ENCODE measurements at regions not wholly inside any gene's neighbourhood (a gene's known extent, or its start where the extent isn't known, plus 50 kb on each side); places are given as distances from the start of the nearest gene placed in this dataset.
"Not testable (repeated sequence)": the region's sequence is repeated elsewhere in the genome, so short reads cannot be mapped to it uniquely, and the experiment has no call there.

GRCh38 chr2:136324966-136325365, 207.0 kb upstream of the CXCR4 start:
- no peak for DNase-seq (ENCODE audit: low spot score)

- no peak for DNase-seq (ENCODE audit: low spot score)
These were observed 206.0 kb upstream of the CXCR4 start for GRCh38 chr2:136323935-136324334.

DNA sequence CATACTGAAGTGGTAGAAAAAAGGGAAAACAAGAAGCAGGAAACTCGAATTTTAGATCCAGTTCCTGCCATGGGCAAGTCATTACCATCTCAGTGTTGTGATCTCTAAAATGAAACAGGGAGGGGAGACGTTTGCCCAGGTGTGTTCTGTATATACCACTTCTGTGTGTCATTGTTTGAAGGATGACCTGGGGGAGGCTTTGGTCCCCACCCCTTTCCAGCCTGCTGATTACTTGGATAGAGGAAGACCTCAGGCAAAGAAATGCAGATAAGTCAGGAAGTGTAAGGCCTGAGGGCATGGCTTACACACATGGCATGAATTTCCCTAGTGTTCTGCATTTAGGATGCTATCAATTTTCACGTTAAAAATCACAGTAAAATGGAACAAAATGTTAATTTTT, 205.2 kb upstream of the CXCR4 start:
- DNase-seq (ENCODE audit: low spot score) = no peak

DNA sequence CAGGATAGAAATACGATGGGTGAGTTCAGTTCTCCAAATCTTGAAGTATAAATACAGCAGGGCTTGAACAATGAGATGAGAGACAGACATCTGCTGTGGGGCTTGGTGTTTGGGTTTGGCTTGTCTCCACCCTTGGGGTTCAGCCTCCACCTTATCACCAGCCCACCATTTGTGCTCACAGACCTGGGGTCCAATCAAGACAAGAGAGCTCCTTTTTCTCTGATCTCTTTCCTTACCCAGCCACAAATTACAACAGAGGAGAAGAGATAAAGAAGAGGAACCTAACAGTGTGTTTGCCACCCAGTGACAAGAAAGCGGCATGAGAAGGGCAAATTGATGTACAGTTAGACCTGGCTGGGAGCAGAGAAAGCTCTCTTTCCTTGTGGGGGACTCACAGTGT, 204.5 kb upstream of the CXCR4 start:
- DNase-seq (ENCODE audit: low spot score) = no peak

GRCh38 chr2:136319651-136320050, 201.7 kb upstream of the CXCR4 start:
- DNase-seq (ENCODE audit: low spot score) = no peak

GRCh38 chr2:136319237-136319636, 201.3 kb upstream of the CXCR4 start:
- DNase-seq (ENCODE audit: low spot score) = no peak

DNA sequence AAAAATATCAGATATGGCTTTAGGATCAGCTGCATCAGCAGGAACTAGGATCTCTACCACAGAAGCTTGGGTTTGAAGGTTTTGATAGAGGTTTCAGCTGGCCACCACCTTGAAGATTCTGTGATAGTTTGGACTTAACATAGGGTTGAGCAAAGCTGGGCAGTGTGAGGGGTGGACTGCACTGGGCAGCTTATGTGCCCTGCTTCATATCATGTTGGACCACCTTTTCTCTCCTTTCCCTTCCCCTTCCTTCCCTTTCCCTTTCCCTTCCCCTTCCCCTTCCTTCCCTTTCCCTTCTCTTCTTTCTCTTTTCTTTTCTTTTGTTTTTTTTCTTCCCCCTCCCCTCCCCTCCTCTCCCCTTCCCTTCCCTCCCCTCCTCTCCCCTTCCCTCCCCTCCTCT, 196.3 kb upstream of the CXCR4 start:
- DNase-seq (ENCODE audit: low spot score) = no peak

DNA sequence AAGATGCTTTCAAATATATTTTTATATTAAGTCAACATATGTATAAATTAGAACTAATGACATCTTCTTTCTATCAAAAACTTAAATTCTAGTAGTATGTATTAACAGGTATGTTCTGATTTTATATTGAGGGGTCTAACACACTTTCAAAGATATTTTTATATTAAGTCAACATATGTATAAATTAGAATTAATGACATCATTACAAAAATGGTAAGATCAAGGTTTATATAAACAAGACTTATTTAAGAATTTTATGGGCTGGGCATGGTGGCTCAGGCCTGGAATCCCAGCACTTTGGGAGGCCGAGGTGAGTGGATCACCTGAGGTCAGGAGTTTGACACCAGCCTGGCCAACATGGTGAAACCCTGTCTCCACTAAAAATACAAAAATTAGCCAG, 194.6 kb upstream of the CXCR4 start:
- not testable (repeated sequence) for DNase-seq (ENCODE audit: low spot score)

- DNase-seq (ENCODE audit: low spot score) = no peak
These were observed 193.1 kb upstream of the CXCR4 start for GRCh38 chr2:136310797-136311603.

- DNase-seq (ENCODE audit: low spot score) = no peak
These were observed 192.1 kb upstream of the CXCR4 start for GRCh38 chr2:136310005-136310495.

DNA sequence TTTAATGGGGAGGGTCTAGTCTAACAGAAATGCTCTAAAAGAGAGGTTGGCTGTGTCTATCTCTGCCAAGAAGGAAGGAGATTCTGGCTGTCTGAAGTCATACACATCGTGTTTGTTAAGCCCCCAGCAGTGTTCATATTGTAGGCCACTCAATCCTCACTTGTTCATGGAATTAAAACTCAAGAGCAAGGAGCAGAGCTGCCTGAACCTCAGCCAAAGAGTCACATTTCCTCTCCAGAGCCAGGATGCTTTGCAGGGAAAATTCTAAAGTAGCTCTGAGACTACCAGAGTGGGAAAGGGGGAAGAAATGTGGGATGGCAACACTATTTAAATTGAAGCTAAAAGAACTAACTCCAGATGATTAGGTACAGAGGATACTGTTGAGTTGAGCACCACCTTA, 190.7 kb upstream of the CXCR4 start:
- no peak for DNase-seq (ENCODE audit: low spot score)

DNA sequence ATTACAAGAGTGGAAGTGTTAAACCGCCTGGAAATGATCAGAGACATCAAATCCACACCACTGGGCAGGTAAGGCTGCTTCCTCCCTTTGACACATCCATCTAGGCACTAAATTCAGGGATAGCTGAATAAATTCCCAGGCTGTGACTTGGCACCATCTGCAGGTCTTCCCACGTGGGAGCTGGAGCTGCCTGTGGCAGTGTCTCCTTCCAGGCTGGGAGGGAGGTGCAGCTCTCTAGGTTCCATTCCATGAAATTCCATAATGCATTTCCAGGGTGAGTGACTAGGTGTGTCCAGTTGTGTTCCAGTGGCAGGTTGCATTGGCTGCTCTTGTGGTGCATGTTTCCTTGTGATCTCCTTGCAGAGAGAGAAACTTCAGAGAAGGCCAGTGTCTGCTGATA, 188.9 kb upstream of the CXCR4 start:
- no peak for DNase-seq (ENCODE audit: low spot score)

DNA sequence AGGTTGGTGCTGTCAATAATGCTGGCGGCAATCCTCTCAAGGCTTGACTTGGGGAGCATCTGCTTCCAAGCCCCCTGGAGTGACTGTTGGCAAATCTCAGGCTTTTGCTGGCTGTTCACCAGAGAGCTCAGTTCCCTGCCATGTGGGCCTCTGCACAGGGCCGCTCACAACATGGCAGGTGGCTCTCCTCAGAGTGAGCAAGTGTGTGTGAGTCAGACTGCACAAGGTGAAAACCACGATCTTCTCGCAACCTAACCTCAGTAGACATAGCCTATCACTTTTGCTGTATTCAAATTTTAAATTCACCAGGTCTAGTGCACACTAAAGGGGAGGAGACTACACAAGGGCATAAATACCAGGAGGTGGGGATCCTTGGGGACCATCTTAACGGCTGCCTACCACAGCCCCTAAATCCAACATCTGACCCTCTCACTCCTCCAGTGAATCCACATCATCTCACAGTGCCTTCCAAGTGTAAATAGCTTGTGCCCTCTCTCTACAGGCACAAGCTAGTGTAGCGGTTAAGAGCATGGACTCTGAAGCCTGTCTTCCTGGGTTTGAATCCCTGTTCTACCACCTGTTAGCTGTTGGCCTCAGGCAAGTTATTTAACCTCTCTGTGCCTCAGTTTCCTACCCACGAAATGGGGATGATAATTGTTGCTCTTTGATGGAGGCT, 187.7 kb upstream of the CXCR4 start:
- DNase-seq (ENCODE audit: low spot score) = no peak

GRCh38 chr2:136301006-136301405, 183.1 kb upstream of the CXCR4 start:
- DNase-seq (ENCODE audit: low spot score) = no peak

GRCh38 chr2:136298631-136299030, 180.7 kb upstream of the CXCR4 start:
- no peak for DNase-seq (ENCODE audit: low spot score)

DNA sequence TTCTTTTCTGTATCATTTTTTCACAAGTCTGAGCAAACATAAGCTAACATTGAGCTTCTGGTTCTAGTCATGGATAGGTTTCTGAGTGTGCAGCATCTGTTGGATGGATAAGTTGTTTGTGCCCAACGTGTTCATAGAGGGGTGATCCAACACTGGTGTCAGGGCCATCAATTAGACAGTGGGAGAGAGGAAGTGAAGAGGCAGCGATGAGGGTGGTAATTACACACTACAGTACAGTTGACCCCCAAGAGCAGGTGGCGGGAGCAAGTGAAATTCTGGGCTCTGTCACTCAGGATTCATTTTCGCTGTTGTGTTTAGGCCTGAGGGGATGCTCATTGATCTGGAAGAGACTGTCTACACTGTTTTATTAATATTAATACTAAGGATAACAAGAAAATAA, 180.0 kb upstream of the CXCR4 start:
- no peak for DNase-seq (ENCODE audit: low spot score)

DNA sequence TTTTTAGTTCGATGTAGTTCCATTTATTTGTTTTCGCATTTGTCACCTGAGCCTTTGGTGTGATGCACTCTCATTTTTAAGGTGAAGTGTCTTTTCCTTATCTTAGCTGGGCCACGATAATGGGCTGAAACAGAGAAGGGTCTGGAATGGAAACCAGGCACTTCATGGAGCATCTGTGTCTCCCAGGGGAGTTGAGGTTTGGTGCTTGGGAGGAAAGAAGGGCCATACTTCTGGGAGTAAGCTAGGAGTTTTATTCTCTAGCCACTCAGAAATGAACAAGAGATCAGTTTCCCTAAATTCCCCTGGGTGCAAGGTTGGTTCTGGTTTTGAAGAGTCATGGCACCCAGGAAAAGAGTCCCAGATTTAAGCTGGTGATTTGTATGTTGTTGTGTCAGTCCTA, 179.4 kb upstream of the CXCR4 start:
- no peak for DNase-seq (ENCODE audit: low spot score)

- DNase-seq (ENCODE audit: low spot score) = no peak
These were observed 177.2 kb upstream of the CXCR4 start for GRCh38 chr2:136295168-136295567.

DNA sequence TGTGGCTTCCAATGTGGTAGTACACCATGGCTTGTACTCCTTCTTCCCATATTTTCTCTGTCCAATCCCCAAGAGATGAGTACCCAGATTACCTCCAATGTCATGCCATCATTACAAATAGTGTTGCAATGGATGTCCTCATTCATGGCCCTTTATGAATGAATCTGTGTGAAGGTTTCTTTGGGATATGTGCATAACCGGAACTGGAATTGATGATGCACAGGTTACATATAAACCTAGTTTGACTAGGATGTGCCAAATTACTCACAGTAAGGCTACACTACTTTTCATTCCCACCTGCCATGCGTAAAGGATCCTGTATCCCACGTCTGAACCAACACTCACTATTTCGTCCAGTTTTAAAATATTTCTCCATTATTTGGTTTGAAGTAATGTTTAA, 173.9 kb upstream of the CXCR4 start:
- DNase-seq (ENCODE audit: low spot score) = no peak

GRCh38 chr2:136290326-136290725, 172.4 kb upstream of the CXCR4 start:
- DNase-seq (ENCODE audit: low spot score) = no peak

DNA sequence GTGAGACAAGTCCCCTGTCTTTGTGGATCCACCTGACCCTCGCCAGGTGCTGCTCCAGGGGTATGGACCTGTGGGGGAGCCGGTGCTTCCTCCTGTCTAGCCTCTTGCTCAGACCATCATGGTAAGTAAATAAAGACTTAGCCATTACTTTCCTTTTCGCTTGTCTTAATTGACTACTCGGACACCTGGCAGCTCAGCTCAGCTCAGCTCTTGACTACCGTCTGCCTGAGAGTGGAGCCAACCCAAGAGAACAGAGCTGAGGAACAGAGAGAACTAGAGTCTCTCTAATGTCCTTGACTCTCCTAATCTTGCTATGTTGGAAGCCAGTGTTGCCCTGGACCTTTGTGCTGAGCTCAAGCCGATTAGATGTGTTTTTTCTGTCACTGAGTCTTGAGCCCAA, 170.3 kb upstream of the CXCR4 start:
- DNase-seq (ENCODE audit: low spot score) = no peak

- DNase-seq (ENCODE audit: low spot score) = no peak
These were observed 168.5 kb upstream of the CXCR4 start for GRCh38 chr2:136286423-136286822.

DNA sequence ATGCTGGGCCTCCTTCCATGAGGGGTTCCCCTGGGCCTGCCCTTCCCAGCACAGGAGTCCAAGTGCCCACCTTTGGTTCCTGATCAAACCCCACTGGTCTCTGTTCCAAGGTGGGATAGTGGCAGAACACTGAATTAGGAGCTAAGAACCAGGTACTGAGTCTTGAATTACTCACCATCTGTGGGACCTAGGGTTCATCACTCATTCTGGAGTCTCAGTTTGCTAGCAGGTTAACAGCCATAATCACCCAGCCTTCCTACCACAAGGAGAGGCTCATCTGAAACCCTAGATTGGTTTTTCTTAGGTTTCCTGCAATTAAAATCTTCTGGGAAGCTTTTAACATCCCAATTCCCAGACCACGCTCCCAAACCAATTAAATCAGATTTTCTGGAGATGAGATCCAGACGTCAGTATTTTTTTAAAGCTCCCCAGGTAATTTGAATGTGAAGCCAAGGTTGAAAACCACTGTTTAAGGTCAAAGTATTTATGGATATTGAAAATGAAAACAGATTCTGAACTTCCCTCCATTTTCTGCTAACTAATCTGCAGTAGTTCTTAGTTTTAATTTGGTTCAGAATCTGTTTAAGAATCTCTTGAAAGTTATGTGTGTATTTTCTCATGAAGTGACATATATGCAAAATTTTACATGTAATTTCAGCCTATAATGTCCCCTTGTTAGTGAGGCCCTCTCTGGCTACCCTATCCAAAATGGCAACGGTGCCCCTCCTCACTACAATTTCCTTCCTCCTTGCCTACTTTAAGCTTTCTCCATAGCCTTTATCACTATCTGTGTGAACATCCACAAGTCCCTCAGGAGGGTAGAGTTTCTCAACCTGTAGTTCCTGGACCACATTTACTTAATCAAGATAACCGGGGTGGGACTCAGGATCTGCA, 166.5 kb upstream of the CXCR4 start:
- DNase-seq (ENCODE audit: low spot score) = no peak

All from pons (tissue), 1 donor.